HUES64 (cell line): ENCODE measurements at regions not wholly inside any gene's neighbourhood (a gene's known extent, or its start where the extent isn't known, plus 50 kb on each side); places are given as distances from the start of the nearest gene placed in this dataset.

Experiments
- H3K27ac ChIP-seq: 2 replicates; pipeline ENCODE4 v1.7.0; 2013; ENCODE audit warnings: low read depth, low read length, inconsistent platforms
- H3K27me3 ChIP-seq: 2 replicates; pipeline ENCODE4 v1.6.1; 2013; ENCODE audit warnings: mild to moderate bottlenecking, low read length; ENCODE audit not compliant: insufficient read depth
- H3K36me3 ChIP-seq: 2 replicates; pipeline ENCODE4 v1.6.1; 2013; ENCODE audit warnings: mild to moderate bottlenecking, low read length; ENCODE audit not compliant: insufficient read depth
- H3K4me1 ChIP-seq: 2 replicates; pipeline ENCODE4 v1.6.1; 2013; ENCODE audit warnings: mild to moderate bottlenecking, low read length, moderate library complexity; ENCODE audit not compliant: insufficient read depth
- H3K4me3 ChIP-seq: 2 replicates; pipeline ENCODE4 v1.5.1; 2013; ENCODE audit warnings: mild to moderate bottlenecking, low read length, moderate library complexity
- H3K9ac ChIP-seq: 2 replicates; pipeline ENCODE4 v1.6.1; 2013; ENCODE audit warnings: mild to moderate bottlenecking, low read depth, low read length
- H3K9me3 ChIP-seq: 2 replicates; pipeline ENCODE4 v1.6.1; 2013; ENCODE audit warnings: low read depth, low read length; ENCODE audit not compliant: insufficient read depth
- WGBS: fragments of 150-250, 120-280 bp; methylation state at CpG from one replicate; pipeline ENCODE4 v1.1.7; 2013; ENCODE audit warnings: missing lambda C conversion rate; 5-methylcytosine and 5-hydroxymethylcytosine counted together

GRCh38 chr12:115075552-115076170 is 391.7 kb upstream of the TBX3 start:
- no peaks in the 10 kb centered on the region for H3K36me3 ChIP-seq
- no peak overlapping the region for H3K4me3 ChIP-seq
- no peaks in the 10 kb centered on the region for H3K4me1 ChIP-seq
- WGBS = 100% methylated on average over 2 of the region's 3 CpGs
- H3K9ac ChIP-seq = no peak overlapping the region
- no peak overlapping the region for H3K27ac ChIP-seq
- no peaks in the 10 kb centered on the region for H3K27me3 ChIP-seq
- H3K9me3 ChIP-seq = no peaks in the 10 kb centered on the region

- 94% methylated on average over 4 of the region's 5 CpGs for WGBS
- H3K9ac ChIP-seq = no peak overlapping the region
- no peaks in the 10 kb centered on the region for H3K36me3 ChIP-seq
These were observed 390.6 kb upstream of the TBX3 start for GRCh38 chr12:115074617-115075016.

GRCh38 chr12:115072712-115073111 is 388.7 kb upstream of the TBX3 start:
- Histone ChIP-seq H3K27ac (no peak overlapping the region), H3K36me3 (no peaks in the 10 kb centered on the region), H3K27me3 (no peaks in the 10 kb centered on the region), H3K4me3 (no peak overlapping the region), H3K9me3 (no peaks in the 10 kb centered on the region), H3K4me1 (no peaks in the 10 kb centered on the region), H3K9ac (no peak overlapping the region)
- WGBS = 87% methylated on average over 10 of the region's 10 CpGs

More at GRCh38 chr12:115074617-115075016, 390.6 kb upstream of the TBX3 start:
- Histone ChIP-seq H3K4me1 (no peaks in the 10 kb centered on the region), H3K4me3 (no peak overlapping the region), H3K9me3 (no peaks in the 10 kb centered on the region), H3K27ac (no peak overlapping the region), H3K27me3 (no peaks in the 10 kb centered on the region)

GRCh38 chr12:115070313-115070712 is 386.3 kb upstream of the TBX3 start:
- Histone ChIP-seq H3K4me3 (no peak overlapping the region), H3K9me3 (no peaks in the 10 kb centered on the region)

GRCh38 chr12:115064296-115064695 is 380.3 kb upstream of the TBX3 start:
- Histone ChIP-seq H3K4me3 (no peak overlapping the region), H3K27me3 (no peaks in the 10 kb centered on the region), H3K27ac (no peak overlapping the region), H3K36me3 (no peaks in the 10 kb centered on the region), H3K9me3 (no peaks in the 10 kb centered on the region), H3K9ac (no peak overlapping the region), H3K4me1 (no peaks in the 10 kb centered on the region)
- WGBS = 100% methylated on average over 1 of the region's 2 CpGs

More at GRCh38 chr12:115070313-115070712, 386.3 kb upstream of the TBX3 start:
- Histone ChIP-seq H3K27me3 (no peaks in the 10 kb centered on the region), H3K4me1 (no peaks in the 10 kb centered on the region), H3K27ac (no peak overlapping the region), H3K9ac (no peak overlapping the region), H3K36me3 (no peaks in the 10 kb centered on the region)
- 88% methylated on average over 2 of the region's 2 CpGs for WGBS

- Histone ChIP-seq H3K9me3 (no peaks in the 10 kb centered on the region), H3K27ac (no peak overlapping the region), H3K27me3 (no peaks in the 10 kb centered on the region), H3K9ac (no peak overlapping the region), H3K36me3 (no peaks in the 10 kb centered on the region), H3K4me3 (no peak overlapping the region), H3K4me1 (peaks cover 9% of the 10 kb centered on the region)
- 93% methylated on average over 5 of the region's 5 CpGs for WGBS
These were observed 378.8 kb upstream of the TBX3 start for GRCh38 chr12:115062741-115063140.

GRCh38 chr12:115060477-115061168 is 376.6 kb upstream of the TBX3 start:
- Histone ChIP-seq H3K9me3 (no peaks in the 10 kb centered on the region), H3K36me3 (no peaks in the 10 kb centered on the region), H3K9ac (no peak overlapping the region), H3K27ac (no peak overlapping the region), H3K27me3 (no peaks in the 10 kb centered on the region), H3K4me3 (no peak overlapping the region), H3K4me1 (peaks cover 17% of the 10 kb centered on the region)
- 92% methylated on average over 5 of the region's 6 CpGs for WGBS

GRCh38 chr12:115057445-115057844 is 373.5 kb upstream of the TBX3 start:
- Histone ChIP-seq H3K27ac (no peak overlapping the region; the same call in 1 of the 2 replicates), H3K9me3 (no peaks in the 10 kb centered on the region), H3K4me1 (peaks cover 17% of the 10 kb centered on the region), H3K36me3 (no peaks in the 10 kb centered on the region), H3K9ac (no peak overlapping the region), H3K4me3 (no peak overlapping the region), H3K27me3 (no peaks in the 10 kb centered on the region)
- WGBS = 67% methylated on average over 1 of the region's 1 CpG

GRCh38 chr12:115051378-115051777 is 367.4 kb upstream of the TBX3 start:
- WGBS = 85% methylated on average over 5 of the region's 5 CpGs
- no peaks in the 10 kb centered on the region for H3K27me3 ChIP-seq
- no peaks in the 10 kb centered on the region for H3K36me3 ChIP-seq
- no peaks in the 10 kb centered on the region; the same call in 1 of the 2 replicates for H3K4me1 ChIP-seq
- H3K4me3 ChIP-seq = no peak overlapping the region
- H3K9ac ChIP-seq = no peak overlapping the region
- no peak overlapping the region for H3K27ac ChIP-seq
- no peaks in the 10 kb centered on the region for H3K9me3 ChIP-seq

GRCh38 chr12:115049614-115050013 is 365.6 kb upstream of the TBX3 start:
- H3K27ac ChIP-seq = no peak overlapping the region
- no peaks in the 10 kb centered on the region for H3K27me3 ChIP-seq
- WGBS = 91% methylated on average over 3 of the region's 4 CpGs
- H3K9ac ChIP-seq = no peak overlapping the region
- no peak overlapping the region for H3K4me3 ChIP-seq
- no peaks in the 10 kb centered on the region; the same call in 1 of the 2 replicates for H3K4me1 ChIP-seq
- no peaks in the 10 kb centered on the region for H3K9me3 ChIP-seq
- H3K36me3 ChIP-seq = no peaks in the 10 kb centered on the region

GRCh38 chr12:115046805-115047204 is 362.8 kb upstream of the TBX3 start:
- Histone ChIP-seq H3K27me3 (no peaks in the 10 kb centered on the region), H3K9ac (no peak overlapping the region), H3K36me3 (no peaks in the 10 kb centered on the region), H3K9me3 (no peaks in the 10 kb centered on the region), H3K27ac (no peak overlapping the region), H3K4me1 (no peaks in the 10 kb centered on the region), H3K4me3 (no peak overlapping the region)
- WGBS = 100% methylated on average over 1 of the region's 1 CpG
